Smooth muscle cell (in vitro differentiated cells): ENCODE measurements at regions not wholly inside any gene's neighbourhood (a gene's known extent, or its start where the extent isn't known, plus 50 kb on each side); places are given as distances from the start of the nearest gene placed in this dataset.

ENCODE experiments used
- DNase-seq: peaks from one replicate; lab custom pipeline; 2025; ENCODE audit not compliant: unreplicated experiment; lab: John Stamatoyannopoulos, UW
- H2AFZ ChIP-seq: fragments of 200-600 bp; sonication (generic); 2 replicates; pipeline ENCODE4 v1.6.0; 2016; ENCODE audit warnings: antibody characterized with exemption, low read depth, mild to moderate bottlenecking
- H3F3A ChIP-seq: fragments of 200-600 bp; sonication (generic); 2 replicates; pipeline ENCODE4 v1.6.0; 2017; ENCODE audit warnings: antibody characterized with exemption, low read depth
- H3K27ac ChIP-seq: fragments of 200-600 bp; sonication (generic); 2 replicates; pipeline ENCODE4 v1.5.1; 2016; ENCODE audit warnings: low read depth, mild to moderate bottlenecking
- H3K27me3 ChIP-seq: fragments of 200-600 bp; sonication (generic); 2 replicates; pipeline ENCODE4 v1.6.1; 2016; ENCODE audit warnings: low read depth, mild to moderate bottlenecking
- H3K36me3 ChIP-seq: fragments of 200-600 bp; sonication (generic); 2 replicates; pipeline ENCODE4 v1.5.1; 2016; ENCODE audit warnings: low read depth
- H3K4me1 ChIP-seq: fragments of 200-600 bp; sonication (generic); 2 replicates; pipeline ENCODE4 v1.5.1; 2016; ENCODE audit warnings: low read depth
- H3K4me2 ChIP-seq: fragments of 200-600 bp; sonication (generic); 2 replicates; pipeline ENCODE4 v1.6.0; 2016; ENCODE audit warnings: mild to moderate bottlenecking
- H3K4me3 ChIP-seq: fragments of 200-600 bp; sonication (generic); 2 replicates; pipeline ENCODE4 v1.5.1; 2016; ENCODE audit warnings: mild to moderate bottlenecking
- H3K79me2 ChIP-seq: fragments of 200-600 bp; sonication (generic); 2 replicates; pipeline ENCODE4 v1.6.0; 2016; ENCODE audit warnings: low read depth, mild to moderate bottlenecking
- H3K9ac ChIP-seq: fragments of 200-600 bp; sonication (generic); 2 replicates; pipeline ENCODE4 v1.6.0; 2016; ENCODE audit warnings: low read depth
- H3K9me3 ChIP-seq: fragments of 200-600 bp; sonication (generic); replicated peaks from 2 replicates; pipeline ENCODE4 v1.5.1; 2016; ENCODE audit warnings: low read depth
- H4K20me1 ChIP-seq: fragments of 200-600 bp; sonication (generic); 2 replicates; pipeline ENCODE4 v1.6.0; 2016; ENCODE audit warnings: low read depth
- CTCF ChIP-seq: fragments of 200-600 bp; sonication (generic); IDR thresholded peaks from 2 replicates; pipeline ENCODE4 v1.5.1; 2017; ENCODE audit warnings: borderline replicate concordance, mild to moderate bottlenecking, antibody characterized with exemption; ENCODE audit not compliant: insufficient read depth, poor library complexity, severe bottlenecking
- WGBS: methylation state at CpG from one replicate; pipeline ENCODE4 v1.1.7; 2016; ENCODE audit warnings: low lambda C conversion rate; 5-methylcytosine and 5-hydroxymethylcytosine counted together

DNA sequence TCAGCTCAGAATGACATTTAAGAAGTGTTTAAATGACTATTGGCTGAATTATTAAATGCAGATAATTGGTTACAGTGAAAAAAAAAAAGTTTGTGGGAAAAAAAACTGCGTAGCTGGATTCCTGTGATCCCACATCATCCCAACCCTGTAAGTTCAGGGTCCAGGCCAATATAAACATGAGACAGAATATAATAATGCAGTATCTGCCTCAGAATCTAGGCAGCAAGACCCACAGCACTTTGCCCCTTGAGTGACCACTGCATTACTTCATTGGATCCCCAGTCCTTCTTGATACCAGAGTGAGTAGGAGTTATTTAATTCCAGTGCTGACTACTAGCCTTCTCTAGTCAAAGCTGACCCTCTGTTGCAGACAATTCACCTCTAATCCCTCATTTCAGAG, 272.6 kb downstream of the CCER1 start:
- Histone ChIP-seq H4K20me1 (no peaks in the 10 kb centered on the region), H2AFZ (no peak overlapping the region), H3K27me3 (no peaks in the 10 kb centered on the region), H3K36me3 (no peaks in the 10 kb centered on the region), H3K4me3 (no peak overlapping the region), H3F3A (no peaks in the 10 kb centered on the region), H3K27ac (no peak overlapping the region), H3K4me1 (no peaks in the 10 kb centered on the region), H3K79me2 (no peaks in the 10 kb centered on the region), H3K9me3 (no peaks in the 10 kb centered on the region), H3K4me2 (no peak overlapping the region), H3K9ac (no peak overlapping the region)
- 82% methylated on average over 1 of the region's 1 CpG for WGBS
- TF ChIP-seq CTCF, result no peak
- no peak for DNase-seq

DNA sequence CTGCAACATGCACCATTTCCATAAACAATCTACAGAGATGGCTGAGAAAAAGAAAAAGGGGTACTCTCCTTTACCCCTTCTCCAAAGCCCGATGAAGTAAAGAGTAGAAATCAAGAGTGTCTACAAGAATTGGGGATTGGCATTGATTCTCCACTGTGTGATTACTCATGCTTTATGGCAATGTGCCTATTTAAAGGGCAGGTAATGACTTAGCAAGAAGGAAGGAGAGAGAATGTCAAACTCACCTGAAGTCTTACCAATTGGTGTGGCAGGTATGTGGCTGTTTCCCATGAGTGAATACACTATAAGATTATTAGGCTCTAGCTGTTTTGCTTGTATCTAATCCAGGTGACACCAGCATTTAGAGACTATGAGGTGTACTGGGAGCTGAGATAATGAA, 275.3 kb downstream of the CCER1 start:
- H3K4me3 ChIP-seq, result no peak overlapping the region
- no peak overlapping the region for H3K27ac ChIP-seq
- H2AFZ ChIP-seq, result no peak overlapping the region
- H3K36me3 ChIP-seq, result no peaks in the 10 kb centered on the region
- no peak overlapping the region for H3K4me2 ChIP-seq
- H3K27me3 ChIP-seq, result no peaks in the 10 kb centered on the region
- DNase-seq, result no peak
- H3K79me2 ChIP-seq, result no peaks in the 10 kb centered on the region
- no peak for TF ChIP-seq CTCF
- no peaks in the 10 kb centered on the region for H3K4me1 ChIP-seq
- WGBS, result 88% methylated on average over 1 of the region's 1 CpG
- no peaks in the 10 kb centered on the region for H3K9me3 ChIP-seq
- no peaks in the 10 kb centered on the region for H3F3A ChIP-seq
- no peak overlapping the region for H3K9ac ChIP-seq
- H4K20me1 ChIP-seq, result no peaks in the 10 kb centered on the region

DNA sequence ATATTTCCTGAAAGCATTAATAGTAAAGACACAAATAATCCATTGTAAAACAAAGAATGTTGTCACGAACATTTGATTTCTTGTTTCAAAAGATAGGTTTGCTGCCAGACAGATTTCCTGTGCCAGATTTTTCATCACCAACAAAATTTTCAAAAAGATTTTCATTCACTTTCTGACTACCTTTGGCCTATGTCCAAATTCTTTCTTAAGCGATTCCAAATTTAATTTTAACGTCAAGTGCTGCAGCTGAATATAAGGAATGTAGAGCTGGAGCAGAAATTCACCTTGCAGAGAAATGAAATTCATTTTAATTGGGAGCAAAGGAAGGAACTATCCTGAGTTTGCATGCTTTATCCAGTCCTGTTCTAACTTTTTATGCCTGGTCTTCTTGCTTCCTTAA, 277.4 kb downstream of the CCER1 start:
- Histone ChIP-seq H3K27me3 (no peaks in the 10 kb centered on the region), H3K27ac (no peak overlapping the region), H4K20me1 (no peaks in the 10 kb centered on the region), H3K4me3 (no peak overlapping the region), H3K36me3 (no peaks in the 10 kb centered on the region), H3K4me1 (no peaks in the 10 kb centered on the region), H3K79me2 (no peaks in the 10 kb centered on the region), H3F3A (no peaks in the 10 kb centered on the region), H3K9ac (no peak overlapping the region), H3K4me2 (no peak overlapping the region), H3K9me3 (no peaks in the 10 kb centered on the region), H2AFZ (no peak overlapping the region)
- no peak for TF ChIP-seq CTCF
- WGBS, result 97% methylated on average over 3 of the region's 3 CpGs
- no peak for DNase-seq

- Histone ChIP-seq H2AFZ (no peak overlapping the region), H3F3A (no peaks in the 10 kb centered on the region), H3K27ac (no peak overlapping the region), H3K9me3 (no peaks in the 10 kb centered on the region), H3K4me2 (no peak overlapping the region), H3K9ac (no peak overlapping the region), H3K4me3 (no peak overlapping the region), H3K27me3 (no peaks in the 10 kb centered on the region), H3K79me2 (no peaks in the 10 kb centered on the region), H3K36me3 (no peaks in the 10 kb centered on the region), H3K4me1 (no peaks in the 10 kb centered on the region), H4K20me1 (no peaks in the 10 kb centered on the region)
- no peak for DNase-seq
- 95% methylated on average over 1 of the region's 1 CpG for WGBS
- TF ChIP-seq CTCF, result no peak
Observed at GRCh38 chr12:90677055-90677454, 277.9 kb downstream of the CCER1 start.
